Limb (tissue), 2 donors: ENCODE measurements at regions not wholly inside any gene's neighbourhood (a gene's known extent, or its start where the extent isn't known, plus 50 kb on each side); places are given as distances from the start of the nearest gene placed in this dataset.
A peak's percentile ranks its signal among the peaks of the same experiment; 100 is the strongest.

Experiments
- DNase-seq, 2 donors: peaks; one replicate each; pipeline ENCODE4 v3.0.0-alpha.2; 2016; ENCODE audit errors: extremely low spot score in 2 of 2

DNA sequence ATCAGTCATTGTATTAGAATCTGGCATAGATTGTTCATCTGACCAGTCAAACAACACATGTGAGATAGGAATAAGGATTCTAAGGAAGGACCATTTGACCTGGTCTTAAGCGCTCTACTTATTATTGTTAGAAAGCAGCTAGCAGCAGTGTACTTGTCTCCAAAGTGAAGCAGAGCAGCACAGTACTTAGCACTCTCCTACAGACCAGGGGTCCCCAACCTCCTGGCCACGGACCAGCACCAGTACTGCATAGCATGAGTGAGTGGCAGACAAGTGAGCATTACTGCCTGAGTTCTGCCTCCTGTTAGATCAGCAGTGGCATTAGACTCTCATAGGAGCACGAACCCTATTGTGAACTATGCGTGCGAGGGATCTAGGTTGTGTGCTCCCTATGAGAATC lies 135.9 kb upstream of the SPRY1 start:
- no peak for DNase-seq

DNA sequence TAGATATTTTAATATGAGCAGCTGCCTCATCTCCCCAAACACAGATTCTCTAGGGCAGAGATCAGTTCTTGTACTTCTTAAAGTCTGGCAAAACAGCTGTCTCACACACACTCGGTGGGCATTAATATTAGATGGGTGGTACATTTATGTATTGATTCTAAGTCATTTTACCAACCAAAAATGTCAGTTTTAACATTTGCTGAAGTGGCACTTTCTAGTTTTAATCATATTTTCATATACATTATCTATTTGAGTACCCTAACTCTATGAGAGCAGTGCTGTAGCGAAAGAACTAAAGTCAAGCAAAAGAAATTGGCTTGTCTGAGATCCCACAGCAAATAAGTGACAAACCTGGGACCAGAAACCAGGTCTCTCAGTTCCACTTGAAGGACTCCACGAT lies 134.5 kb upstream of the SPRY1 start:
- no peak for DNase-seq

DNA sequence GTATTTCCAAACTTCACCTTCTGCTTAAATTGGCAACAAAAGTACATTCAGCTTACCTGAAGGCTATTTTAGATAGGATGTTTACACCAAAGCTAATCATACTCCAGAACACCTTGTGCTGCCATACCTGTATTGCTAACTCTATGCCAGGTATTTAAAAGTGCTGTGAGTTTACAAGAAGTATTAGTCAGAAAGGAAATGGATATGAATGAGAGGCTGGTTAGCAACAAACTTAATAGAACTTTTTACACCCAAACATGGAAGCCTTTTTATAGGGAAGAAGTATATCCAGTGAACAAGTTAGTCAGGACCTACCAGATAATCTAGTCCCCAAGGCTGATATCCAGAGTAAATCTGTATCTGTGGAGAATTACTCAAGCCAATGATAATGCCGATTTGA lies 131.2 kb upstream of the SPRY1 start:
- no peak for DNase-seq

DNA sequence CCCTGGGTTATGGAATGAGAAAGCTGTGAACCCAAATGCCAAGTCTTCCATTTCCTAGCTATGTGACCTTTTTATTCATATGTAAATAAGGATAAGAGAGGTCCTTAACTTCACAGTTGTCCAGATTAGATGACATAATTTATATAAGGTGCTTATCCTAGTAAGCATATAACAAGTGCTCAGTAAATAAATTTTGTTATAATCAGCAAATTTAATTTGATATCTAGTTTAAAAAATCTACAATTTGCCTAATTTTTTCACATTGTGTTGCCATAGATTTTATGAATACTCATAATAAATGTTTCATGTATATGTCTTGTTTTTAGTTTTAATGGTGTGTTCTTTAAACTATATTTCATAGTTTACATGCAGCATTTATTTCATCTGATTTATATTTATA lies 130.4 kb upstream of the SPRY1 start:
- no peak for DNase-seq

DNA sequence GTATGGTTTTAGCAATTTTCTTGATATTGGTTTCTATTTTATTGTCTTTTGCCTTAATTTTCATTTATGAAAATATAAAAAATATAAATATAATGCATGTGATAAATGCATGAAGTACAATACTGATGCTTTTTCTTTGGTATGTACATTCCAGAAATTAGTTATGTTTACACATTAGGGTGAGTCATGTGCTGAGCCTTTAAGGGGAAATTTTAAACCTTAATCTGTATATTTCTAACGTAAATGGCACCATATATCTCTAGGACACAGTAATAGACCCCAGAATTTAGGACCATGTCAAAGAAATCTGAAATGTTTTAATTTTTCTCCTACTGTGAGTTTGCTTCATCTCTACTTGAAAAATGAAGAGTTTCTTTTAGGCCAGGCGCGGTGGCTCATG lies 117.8 kb upstream of the SPRY1 start:
- DNase-seq = no peak

DNA sequence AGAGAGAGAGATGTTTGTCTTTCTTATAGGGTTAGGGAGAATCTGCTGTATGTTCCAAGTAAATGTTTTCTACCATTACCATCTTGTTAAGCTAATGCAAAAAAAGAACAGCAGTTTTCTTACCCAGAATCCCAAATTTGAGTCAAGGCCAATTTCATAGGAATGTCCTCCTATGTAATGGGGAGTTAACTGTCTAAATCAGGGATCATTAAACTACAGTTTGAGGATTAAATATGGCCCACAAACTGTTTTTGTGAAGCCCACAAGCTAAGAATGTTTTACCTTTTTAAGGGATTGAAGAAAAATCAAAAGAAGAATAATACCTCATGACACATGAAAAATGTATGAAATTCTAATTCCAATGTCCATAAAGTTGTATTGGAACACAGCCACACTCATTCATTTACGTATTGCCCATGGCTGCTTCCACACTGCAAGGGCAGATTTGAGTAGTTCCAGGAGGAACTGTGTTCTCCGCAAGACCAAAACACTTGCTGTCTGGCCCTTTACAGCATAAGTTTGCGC lies 113.2 kb upstream of the SPRY1 start:
- DNase-seq = no peak

DNA sequence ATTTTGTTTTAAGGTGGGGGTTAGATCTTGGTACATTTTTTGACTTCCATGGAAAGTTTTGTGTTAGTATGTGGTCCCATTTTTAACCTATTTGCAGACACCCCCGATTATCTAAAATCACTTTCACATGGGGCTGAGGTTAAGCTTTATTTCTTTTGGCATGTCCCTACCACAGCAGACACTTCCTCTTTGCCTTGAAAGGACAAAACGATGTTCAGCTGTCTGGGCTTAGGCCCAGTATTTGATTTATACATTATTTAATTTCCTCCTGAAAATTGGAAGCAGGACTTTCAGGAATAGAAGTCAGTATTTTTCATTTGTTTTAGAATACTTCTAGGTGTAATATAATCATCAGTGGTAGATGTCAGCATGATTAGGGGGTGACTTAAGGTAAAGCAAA lies 112.4 kb upstream of the SPRY1 start:
- DNase-seq = peak in 1 of 2 donors; percentile 54

DNA sequence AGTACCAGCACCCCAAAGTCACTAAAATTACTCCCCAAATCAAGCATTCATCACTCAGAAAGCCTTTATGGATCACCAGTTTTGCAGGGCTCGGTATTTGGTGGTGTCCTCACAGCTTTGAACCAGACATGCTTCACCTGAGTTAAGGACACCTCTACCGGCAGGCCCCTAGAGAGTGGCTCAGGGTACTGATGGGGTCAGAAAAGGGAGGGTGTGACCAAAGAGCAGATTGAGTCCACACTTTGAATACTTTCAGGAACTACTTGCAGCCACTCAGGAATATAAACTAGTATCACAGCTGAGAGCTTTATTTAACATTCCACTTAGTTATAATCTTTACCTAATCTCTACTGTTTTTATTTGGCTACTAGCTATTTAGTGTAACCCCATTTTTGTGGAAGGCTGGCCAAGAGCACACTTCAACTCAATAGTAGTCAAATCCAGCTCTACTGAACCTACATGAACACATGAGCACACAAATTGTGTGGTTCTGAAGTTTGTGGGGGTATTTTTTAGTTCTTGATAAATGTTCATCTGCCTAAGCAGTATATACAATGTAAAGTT lies 109.6 kb upstream of the SPRY1 start:
- no peak for DNase-seq

DNA sequence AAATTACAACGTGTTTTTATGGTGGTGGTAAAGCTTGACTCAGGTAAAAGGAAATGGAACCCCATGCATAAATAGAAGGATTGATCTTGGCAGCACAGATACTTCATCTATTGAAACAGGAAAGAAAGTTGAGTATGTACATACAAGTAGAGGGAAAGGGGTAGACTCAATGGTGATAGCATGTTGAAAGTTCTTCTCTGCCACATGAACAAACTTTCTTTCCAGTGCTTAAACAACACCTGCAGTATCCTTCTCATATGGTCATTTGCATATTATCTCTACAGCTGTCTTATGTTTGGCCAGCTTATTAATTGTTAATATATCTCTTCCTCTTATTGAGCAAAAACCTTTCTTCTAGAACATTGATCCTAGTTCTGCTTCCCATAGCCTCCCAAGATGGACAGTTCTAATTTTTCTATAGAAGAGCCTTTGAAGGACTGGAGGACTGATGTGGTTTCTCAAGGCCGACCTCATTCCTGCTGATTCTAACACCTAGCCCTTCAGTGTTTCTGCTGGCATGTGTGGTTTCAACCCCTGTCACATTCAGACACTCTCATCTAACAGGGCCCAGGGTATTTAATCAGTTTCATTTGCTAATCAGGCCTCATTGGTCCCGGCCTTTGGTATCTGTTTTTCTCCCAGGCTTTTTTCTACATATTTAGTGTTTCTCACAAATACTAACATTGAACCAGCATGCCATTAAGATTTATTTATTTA lies 108.1 kb upstream of the SPRY1 start:
- DNase-seq = no peak

DNA sequence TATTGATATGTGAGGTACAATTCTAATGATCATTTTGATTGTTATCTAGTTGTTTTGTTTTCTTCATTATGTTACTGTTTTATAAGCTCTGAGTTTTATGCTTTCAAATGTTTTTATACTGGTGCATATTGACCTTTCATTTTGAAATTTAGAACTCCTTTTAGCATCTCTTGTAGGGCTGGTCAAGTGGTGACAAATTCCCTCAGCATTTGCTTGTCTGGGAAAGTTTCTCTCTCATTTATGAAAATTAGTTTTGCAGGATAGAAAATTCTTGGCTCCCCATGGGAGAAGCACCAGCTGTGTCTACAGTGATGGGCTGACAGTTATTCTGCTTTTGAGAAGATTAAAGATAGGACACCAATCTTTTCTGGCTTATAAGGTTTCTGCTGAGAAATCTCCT lies 105.3 kb upstream of the SPRY1 start:
- DNase-seq = no peak

DNA sequence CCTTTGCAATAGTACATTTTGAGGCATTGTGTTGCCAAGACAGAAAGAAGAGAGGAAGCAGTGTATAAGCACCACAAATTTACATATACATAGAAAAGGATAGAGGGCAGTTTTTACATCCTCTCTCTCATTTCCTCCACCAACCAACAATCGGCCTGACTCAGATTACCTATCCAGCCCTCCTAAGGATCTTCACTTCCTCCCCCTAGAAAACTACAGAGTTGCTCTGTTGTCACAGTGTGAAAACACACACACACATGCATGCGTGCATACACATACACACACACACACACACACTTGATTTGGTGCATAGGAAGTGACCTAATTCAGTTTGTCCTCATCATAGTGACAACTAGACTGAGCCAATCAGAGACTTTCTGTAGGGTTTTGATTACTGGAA lies 98.8 kb upstream of the SPRY1 start:
- no peak for DNase-seq

DNA sequence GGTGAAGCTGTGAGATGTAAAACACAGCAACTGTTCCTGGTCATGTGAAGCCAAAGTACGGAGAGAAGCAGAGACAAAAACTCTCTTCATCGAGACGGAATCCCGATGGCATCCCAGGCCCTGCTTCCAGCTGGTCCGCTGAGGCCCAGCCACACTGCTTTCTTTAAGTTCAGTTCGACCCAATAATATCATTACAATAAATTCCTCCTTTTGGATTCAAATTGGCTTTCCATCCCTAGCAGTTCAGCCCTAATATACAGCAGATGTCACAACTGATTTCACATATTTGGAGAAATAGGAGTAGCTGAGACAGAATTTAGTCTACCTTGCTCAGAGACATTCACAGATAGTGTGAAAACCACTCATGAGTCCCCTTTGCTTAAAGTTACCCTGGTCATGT lies 98.3 kb upstream of the SPRY1 start:
- no peak for DNase-seq

DNA sequence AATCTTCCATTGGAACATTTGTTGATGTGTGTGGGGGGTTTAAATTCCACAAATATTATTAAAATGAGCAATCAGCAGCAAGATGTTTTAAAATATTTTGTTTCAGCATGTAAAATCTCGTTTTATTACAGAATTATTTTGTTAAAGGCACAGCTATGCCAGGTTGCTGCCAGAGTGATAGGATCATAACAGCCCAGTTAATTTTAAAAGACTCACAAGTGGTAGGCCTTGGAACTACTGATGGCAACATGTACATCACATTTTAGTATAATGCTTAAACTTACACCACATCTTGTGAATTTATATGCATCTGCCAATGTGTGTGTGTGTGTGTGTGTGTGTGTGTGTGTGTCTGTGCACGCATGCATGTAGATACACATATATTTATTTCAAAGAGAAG lies 97.8 kb upstream of the SPRY1 start:
- DNase-seq = no peak

DNA sequence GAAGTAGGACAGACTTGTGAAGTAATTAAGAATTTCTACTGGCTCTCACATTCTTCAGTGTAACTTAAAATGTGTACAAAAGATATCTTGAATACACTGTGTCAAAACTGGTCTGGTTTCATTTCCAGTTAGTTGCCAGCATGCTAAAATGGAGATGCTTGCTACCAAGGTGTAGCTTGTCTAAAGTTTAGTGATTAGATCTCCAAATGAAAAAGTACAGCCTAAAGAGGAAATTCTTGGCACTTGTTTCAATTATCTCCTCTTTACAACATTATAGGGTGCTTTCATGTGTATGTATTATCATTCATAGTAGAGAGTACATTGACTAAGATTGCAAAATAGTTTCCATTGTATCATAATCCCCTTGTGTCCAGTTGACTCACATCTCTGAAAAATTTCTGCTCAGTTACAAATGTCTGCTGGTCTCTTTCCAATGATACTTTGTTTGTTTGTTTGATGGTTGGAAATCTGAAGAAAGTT lies 97.3 kb upstream of the SPRY1 start:
- DNase-seq = peak in 1 of 2 donors; percentile 42

DNA sequence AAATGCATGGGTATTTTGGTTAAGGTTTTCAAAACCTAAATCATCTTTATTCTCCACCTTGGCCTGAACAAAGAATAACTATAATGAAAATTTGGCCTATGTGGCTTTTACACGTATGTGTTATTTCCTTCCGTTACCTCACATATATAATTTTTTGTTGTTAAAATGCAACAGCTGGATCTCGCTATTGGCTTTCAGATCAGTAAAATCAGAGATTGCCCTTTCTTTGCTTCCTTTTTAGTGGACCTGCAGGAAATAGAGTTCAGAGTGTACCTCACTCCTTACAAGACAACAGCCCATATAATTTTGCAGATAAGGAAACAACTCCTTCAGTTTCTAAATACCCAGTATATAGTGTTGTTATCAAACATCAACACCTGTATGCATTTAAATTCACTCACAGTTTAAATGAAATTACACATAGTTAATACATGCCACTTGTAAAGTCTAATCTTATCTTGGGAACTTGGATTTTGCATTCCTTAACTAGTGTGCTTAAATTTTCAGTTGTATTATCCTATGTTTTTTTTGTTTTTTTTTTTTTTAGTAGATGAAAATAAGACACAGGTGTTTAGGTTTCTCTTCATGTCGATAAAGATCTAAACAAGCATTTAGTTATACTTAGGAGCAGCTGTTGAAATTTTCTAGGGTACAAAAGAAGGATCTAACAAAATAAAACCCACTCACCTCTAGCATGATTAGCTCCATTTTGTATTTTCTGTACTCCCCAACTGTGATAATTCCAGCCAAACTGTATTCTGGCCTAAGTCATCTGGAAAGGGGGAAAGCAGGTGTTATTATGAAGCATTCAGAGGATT lies 96.2 kb upstream of the SPRY1 start:
- DNase-seq = no peak

DNA sequence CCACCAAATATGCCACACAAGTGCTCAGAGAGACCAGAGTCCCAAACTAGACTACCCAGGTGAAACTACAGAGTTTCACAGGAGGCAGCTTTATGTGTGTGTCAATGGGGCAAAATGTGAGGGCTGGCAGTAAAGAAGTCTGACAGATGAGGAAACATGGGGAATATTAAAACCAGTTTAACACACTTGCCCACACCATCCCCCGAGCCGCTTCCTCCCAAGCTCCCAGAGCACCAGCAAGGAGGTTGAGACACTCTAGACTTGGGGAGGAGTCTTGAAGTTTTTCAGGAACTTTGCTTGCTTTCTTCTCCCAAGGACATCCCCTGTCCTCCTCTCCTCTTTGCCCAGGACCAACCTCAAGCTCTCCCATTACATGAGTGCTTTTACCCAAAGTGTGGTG lies 94.7 kb upstream of the SPRY1 start:
- no peak for DNase-seq

DNA sequence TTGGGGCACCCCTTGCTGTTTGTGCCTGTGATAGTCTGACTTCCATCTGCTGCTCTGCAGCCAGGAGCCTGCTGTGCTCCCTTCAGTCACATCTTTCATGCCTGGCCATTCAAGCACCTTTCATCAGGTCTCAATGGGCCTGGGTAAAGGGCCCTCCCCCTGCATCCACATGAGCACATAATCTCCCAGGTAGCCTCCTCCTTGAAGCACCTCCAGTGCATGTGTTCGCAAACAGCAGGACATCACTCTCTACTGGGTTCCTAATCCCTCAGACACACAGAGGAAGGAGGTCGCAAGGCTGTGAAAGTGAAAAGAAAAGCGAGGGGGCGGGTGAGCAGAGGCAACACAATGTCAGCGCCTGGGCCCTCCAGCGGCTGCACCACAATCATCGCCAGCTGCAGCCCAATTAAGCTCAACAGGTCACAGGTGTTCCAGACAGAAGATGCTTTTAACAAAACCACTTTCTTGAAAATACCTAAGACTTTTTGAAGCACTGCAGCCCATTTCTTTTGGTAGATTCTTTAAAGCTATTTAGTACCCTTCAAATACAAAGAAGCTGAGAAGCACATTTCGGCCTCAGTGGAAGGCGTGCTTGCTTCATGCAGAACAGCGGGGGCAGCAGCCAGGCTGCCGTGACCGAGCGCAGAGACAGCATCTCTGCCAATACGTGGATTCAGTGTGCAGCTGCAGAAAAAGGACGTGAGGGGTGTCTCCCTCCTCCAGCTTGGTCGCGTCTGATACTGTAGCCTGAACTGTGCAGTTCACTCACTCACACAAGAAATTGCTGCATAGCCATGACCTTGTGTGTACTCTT lies 92.2 kb upstream of the SPRY1 start:
- DNase-seq = peak in 1 of 2 donors; percentile 50

DNA sequence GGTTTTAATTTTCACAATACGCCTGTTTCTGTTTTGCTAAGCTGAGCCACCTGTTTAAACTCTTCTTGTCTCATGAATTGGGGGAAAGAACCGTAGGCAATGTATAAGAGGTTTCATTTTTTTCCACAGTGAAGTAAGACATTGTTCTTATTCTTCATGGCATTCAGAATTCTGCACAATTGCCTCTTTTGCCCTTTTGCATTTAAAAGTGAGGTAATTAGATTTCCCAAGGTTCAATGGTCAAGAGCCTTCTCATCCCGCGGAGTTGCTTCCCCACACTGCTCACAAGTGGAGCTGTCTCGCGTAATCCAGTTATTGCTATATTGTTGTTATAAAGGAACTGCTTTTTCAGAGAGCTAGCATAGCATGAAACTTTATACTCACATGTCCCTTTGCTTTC lies 90.9 kb upstream of the SPRY1 start:
- DNase-seq = no peak

DNA sequence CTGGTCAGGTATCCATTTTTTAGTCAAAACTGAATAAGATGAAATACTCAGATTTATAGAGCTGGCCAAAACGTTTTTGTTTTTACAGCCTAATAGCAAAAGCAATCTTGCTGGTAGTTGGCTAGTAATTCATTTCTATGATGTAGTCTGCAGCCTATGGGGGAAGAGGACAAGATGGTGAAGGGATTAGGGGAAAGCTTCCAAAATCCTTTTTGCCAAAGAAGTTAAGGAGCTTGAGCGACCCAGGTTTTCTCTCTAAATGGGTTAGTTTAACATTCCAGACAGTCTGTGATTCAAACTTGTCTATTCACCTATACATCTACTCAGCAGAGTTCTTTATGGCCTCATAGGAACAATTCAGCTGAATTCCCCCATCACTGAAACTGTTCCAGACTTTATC lies 89.8 kb upstream of the SPRY1 start:
- no peak for DNase-seq

DNA sequence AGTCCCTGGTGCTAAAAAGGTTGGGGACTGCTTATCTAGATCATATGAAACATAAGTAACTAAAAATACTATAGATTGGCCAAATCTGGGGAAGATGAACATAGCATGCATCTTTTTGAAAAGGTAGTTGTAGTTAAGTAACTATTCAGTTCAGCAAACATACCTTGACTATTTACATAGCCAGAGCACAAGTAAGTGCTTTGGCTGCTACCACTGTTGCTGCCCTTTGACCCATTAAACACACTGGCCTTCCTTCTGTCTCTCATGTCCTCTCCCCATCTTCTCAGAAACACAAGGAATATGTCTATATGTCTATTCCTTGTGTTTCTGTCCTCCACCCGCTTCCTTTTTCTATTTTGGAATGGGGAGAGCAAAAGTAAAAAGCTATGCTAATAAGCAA lies 87.9 kb upstream of the SPRY1 start:
- DNase-seq = no peak

DNA sequence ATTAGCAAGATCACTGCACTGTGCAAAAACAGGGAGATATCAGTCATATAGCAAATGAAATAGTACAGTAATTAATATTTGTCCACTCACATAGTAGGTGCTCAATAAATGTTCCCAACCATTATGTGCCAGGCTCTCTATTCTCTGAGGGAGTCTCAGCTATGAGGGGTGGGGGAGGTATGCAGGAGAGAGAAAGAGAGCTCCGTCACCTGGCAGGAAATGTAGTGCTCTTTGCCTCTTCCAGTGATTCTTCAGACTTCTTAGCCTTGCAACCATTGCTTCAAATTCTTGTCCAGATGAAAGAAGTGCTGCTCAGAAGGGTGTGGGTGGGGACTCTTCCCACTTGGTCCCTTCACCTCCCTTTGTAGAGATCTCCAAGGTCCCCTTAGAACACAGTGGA lies 84.5 kb upstream of the SPRY1 start:
- DNase-seq = no peak
